T-helper 1 cell treated with Interleukin-12 subunit alpha and Interleukin-12 subunit beta and Interleukin-4 antibody, amounts not matched to agents 30 ng/mL and 1 ng/mL, for 36 hours (primary cell): ENCODE measurements at regions not wholly inside any gene's neighbourhood (a gene's known extent, or its start where the extent isn't known, plus 50 kb on each side); places are given as distances from the start of the nearest gene placed in this dataset.

Source experiments
- intact Hi-C: fragments of 100-400 bp; cut with micrococcal nuclease; formaldehyde crosslinking; loops from one replicate; pipeline ENCODE4 v1.15.1; 2024

DNA sequence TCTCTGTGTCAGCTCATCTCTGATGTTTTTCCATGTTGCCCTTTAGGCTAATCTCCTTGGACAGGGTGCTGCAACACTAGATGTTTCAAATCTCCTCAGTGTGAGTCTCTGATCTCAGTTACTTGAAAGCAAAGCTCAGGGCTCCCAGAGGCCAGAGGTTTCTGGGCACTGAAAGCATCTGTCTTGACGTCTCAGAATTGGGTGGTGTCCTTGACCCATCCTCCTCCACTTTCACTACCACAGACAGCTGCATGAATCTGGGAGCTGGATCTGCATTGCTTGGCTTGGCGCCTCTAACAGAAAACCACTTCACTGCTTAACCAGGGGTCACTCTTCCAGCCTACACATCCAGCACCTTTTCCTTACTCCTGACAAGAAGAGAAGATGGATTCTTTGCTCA, 399.4 kb downstream of the NXPE2 start:
- intact Hi-C loops = no loop called here

DNA sequence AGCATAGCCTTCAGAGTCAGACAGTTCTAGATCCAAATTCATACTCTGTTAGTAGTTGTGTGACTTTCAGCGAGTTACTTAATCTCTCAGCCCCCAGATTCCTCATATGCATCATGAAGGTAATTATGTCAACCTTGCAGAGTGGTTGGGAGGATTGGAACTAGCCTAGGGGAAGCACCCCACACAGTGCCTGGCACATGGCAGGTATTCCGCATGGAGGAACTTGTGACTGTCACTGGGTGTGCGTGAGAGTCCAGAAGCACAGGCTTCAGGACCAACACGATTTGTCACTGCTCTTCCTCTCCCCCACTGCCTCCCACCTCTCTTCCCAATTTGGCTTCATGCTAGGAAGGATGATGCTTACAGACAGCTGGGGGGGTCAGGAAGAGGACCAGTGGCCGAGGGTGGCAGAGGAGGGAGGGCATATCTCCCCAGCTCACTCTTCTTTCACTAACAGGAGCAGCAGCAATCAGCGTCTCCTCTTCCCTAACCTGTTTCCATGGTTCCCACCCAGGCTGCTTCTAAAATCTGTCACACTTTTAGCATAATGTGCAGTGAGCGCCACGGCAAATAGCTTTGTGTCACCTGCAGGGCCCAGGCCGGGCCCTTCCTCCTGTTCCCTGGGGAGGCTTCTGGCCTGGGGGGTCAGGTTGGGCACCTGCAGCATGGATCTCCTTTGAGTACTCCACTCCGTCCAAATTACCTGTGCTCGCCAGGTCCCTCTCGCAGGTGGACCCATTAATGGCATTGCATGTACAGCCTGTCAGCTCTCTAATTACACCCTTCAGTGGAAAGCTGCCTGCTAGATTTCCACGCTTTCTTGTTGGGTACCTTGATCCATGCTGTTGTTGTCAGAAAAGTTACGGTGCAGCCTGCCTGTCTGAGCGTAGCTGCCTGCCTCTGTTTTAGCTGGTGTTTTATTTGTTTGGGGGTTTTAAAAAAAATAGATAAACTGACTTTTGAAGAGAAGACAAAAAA, 400.4 kb downstream of the NXPE2 start:
- intact Hi-C loops = no loop called here

DNA sequence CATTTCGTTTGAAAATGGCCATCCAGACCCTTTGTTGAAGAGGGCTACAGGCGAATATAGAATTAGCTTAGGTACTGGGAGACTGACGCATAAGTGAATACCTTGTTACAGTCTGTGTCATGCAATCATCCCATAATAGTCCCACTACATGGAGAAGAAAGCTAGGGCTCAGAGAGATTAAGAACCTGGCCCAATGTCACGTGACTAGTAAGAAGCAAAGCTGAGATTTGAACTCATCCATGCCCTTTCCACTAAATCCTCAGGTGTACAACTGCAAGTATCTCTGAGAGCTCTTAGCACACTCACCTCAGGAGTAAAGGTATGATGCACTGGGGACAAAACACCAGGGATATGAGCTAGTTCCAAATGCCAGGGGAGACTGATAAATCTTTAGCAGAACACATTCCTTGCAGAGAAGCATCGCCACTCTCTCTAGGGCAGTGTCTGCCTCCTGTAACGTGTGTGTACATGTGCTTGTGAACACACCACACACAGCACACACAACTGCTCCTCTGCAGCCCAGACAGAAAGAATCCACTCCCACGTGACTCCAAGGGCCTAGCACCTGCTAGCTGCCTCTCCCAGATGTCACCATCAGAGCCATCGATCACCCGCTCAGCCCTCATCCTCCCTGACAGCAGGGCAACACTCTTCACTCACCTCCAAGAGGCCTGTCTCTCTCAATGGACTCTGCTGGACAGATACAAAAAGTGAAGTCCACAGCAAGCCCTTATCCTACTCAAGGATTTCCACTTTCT, 402.8 kb downstream of the NXPE2 start:
- intact Hi-C loops = no loop called here

DNA sequence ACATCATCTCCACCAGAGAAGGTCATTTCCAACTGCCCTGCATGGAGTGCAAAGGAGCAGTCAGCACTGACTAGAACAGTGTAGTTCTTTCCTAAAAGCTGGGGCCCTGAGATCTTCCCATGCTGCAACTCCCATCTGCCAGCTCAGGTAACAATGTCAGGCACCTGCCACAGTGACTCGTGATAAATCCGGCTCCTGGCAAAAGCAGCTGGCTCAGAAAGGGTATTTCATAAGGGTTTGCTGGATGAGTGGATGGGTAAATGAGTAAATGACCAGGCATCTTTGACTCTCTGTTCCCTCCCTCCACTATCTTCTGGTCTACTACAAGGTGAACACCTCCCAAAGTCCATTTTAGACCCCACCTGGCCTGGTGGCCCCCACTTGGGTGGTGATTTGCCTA, 403.6 kb downstream of the NXPE2 start:
- intact Hi-C loops = no loop called here

DNA sequence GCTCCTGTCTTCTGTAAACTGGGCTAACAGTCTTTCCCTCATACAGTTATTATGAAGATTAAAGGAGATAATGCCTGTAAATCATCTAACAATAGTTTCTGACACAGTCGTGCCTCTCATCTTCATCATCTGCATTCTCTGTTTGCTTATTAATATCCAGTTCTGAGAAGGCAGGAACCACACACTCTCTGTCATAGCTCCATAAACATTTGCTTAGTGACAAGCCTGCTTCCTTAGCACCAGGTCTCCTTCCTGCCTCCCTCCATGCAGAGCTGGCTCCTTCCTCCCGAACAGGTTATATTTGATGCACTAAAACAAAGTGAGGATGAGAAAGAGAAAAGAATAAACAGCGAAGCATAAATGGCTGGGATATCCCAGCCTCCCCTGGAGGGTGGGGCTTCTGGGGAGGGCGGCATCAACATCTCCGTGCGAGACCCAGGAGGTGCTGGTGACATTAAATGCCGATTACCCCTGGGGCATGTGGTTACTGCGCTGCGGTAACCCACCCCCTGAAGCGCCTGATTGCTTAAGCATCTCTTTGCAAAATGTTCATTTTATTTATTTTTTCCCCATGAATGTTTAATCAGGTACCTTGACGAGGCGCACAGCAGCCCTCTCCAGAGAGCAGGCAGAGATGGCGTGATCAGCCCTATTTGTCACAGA, 404.9 kb downstream of the NXPE2 start:
- intact Hi-C loops = no loop called here

DNA sequence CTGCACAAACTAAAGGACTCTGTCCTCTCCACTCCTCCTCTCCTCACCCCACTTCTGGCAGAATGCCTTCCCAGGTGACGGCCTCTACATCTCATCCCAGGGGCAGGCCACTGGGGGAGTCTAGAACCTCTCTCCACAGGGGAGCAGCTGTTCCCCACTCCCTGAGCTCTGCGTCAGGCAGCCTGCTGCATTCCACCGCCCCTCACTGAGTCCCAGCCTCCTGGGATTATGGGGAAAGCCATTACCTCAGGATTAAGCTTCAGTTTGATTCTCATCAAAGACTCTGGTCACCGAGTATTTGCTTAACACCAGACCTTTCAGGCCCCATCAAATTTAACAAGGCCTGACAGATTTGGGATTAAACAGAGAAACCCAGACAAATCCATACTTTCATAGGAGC, 405.9 kb downstream of the NXPE2 start:
- intact Hi-C loops = no loop called here

DNA sequence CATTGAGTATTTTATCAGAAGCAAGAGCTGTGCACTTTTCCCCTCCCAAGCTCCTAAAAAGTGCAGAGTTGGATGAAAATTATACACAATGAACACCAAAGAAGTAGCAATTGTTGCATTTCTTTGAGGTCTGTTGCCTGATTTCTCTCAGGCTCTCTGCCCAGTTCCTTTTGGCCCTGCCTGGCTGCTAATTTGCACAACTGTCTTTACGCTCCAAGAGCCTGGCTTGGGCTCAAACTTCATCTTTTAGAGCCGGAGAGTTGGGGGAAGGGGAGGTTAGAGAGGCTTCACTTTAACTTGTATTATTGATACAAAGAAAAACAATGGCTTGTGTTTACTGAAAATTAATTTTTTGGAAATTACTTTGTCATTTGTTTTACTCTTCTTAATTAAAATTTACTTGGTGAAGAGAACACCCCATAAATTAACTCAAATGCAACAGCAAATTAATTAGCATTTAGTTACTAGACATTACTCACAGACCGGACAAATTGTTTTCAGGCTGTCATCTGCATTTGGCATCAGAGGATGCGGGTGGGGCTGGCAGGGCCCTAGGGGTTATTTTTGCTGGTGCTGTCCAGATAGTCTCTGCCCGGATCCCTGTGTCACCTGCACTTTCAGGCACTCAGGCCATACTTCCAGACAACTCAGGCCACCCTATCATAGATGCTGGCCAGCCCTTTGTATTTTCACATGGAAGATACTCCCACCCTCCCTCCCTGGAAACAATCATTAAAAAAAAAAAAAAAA, 407.3 kb downstream of the NXPE2 start:
- intact Hi-C loops = no loop called here

DNA sequence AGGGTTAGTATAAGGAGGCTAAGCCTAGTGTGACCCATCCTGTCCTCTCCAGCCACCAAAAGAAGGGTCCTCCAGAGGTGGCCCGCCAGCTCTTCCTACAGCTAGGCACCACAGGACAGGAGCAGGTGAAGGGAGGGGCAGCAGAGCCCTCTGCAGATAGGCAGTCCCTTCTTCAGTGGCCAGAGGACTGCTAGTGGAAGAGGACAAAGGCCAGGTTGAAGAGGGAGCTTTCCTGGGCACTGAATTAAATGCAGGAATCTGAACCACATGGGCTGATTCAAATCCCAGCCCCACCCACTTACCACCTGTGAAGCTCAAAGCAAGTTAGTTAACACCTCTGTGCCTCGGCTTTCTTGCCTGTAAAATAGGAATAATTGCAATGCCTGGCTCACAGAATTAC, 409.5 kb downstream of the NXPE2 start:
- intact Hi-C loops = no loop called here

DNA sequence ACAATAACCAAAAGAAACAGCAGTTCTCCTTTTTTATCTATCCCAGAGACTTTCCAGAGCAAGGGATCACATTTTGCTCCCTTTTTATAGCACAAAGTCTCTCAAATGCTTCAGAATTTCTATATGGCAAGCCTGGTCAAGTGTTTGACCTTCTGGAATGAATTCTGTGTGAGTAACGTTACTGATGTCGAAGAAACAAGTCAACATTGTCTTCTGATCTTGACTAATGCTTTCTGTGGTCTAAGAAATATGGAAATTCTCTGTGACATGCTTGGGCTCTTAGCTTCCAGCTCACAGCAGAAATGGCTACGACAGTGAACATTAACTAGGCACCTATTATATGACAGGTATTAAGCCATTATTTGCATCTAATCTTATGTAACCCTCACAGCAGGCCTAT, 411.7 kb downstream of the CADM1 start:
- intact Hi-C loops = no loop called here

DNA sequence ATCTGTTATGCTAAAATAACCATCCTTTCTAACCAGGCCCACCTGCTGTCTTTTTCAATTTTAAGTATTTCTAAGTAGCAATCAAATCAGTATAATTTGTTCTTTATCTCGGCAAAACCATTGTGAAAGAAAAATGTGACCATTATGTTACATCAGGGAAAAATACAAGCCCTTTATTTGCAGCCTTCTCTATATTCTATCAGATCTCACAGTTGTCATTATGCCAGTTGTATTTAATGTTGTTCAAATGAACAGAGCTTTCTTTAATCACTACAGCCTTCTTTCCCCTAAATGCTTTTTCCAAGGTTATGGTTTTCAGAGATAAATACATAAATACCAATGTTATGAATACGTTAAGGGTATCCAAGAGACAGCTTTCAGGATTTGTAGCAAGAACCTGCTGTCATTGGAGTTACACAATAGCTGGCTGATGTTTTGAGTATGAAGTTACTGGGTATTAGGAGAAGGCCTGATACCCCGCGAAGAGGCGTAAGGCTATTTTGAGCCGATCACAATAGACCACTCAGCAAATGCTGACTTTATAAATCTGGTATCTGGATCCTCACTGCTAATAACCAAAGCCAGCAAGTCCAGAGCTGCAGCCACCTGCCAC, 406.3 kb downstream of the CADM1 start:
- intact Hi-C loops = no loop called here

DNA sequence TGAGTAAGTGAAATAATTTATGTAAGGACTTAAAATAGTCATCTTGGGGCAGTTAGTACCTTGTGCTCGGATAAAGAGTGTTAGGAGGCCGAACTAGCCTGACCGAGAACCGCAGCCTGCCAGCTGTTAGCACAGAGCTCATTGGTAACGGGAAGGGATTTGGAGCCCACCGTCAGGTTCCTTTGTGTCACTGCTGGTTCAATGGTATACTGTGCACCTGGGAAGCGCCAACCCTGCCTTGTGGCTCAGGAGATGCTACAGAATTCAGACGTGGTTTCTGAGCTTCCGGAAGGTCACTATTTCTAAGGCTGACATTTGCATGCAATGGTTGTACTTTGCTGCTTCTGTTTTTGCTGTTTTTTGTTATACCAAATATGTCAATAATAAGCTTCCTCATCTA, 403.5 kb downstream of the CADM1 start:
- intact Hi-C loops = no loop called here

DNA sequence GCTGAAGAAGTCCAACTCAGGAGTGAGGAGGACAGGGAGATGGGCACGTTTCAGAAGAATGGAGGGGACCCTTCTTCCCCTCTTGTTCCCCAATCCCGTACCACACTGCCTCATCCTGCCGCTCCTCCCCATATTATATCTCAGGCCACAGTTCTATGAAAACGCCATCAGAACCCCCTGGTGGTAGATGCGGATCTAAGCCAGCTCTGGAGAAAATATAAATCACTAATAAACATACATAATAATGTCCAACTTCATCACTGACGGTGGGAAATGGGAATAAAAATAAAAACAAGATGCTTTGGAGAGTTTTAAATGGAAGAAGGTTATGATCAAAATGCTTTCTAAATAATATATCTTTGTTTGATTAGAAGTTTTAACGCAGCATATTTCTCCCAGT, 400.3 kb downstream of the CADM1 start:
- intact Hi-C loops = no loop called here

DNA sequence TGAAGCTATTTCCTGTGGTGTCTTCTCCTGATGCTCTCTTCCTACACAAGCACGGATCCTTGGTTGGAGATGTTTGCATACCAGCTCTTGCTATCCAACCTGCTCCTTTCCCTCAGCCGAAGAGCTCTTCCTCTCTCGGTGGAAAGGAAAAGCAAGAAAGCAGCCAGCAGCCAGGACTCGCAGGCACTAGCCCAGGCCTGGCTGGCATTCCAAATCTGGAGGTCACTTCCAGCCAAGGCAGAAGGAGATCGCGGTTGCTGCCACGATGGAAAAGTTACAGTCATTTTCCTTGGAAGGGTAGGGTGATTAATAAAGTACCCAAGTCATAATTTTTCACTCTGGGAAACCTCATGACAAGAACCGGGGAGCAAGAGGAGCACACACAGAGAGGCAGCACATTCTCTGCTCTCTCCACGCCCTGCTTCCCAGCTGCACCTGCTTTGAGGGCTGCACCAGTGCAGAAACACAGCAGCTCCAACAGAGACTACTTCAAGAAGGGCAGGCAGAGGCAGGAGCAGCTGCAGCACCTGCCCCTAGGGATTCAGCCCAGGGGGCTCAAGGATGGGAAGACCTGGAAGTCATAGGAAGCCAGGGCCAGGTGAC, 399.3 kb downstream of the CADM1 start:
- intact Hi-C loops = no loop called here

DNA sequence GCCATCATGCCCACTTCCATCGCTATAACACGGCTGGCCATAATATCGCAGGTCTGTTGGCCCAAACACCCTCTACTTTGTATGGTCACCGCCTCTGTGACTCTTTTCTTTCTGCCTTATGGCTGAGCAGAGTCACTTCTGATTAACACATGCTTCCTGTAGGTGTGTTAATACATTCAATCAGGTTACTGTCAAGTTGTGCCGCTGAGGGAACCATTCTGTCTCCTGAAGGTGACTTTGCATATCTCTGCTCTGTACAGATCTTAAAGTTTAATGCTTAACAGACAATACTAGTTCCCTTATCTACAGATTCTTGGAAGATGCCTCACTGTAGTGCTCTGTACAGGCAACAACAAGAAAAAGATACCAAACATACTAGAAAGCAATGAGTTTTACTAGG, 393.1 kb downstream of the CADM1 start:
- intact Hi-C loops = no loop called here

DNA sequence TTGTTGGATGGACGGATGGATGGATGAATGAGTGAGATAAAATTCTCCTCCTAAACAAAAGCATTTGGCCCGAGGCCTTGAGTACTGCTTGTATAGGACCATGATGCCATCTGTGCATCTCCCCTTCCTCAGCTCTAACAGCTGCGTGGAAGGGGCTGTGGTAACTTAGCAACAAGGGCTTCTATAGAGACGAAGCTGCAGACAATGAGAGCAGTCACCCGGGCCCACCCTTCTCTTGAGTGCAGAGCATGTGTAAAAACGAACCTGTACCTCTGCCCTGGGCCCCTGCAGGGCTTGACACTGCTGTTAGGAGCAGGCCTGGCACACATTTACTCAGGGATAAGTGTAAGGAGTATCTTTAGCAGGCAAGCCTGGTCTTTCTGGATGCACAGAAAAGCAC, 391.5 kb downstream of the CADM1 start:
- intact Hi-C loops = no loop called here

DNA sequence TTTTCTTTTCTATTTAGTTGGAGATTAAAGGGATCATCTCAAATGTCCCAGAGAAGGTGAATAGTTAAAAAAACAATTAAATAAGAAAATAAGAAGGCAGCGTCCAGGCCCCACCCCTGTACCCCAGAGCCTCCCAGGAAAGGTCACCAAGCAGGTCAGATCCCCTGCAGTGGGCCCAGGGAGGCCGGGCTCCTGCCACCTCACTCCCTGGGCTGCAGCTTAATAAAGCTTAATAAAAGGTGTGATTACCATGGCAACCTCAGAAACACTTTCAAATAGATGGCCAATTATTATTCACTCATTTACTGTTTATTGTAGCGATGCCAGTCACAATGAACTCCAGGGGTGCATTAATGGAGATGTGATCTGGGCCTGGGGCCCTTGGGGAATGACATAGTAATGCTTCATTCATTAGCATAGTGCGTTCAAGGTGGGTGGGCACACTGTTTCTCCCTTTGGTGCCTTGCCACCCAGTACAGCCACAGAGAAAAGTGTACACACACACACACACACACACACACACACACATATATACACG, 386.2 kb downstream of the CADM1 start:
- intact Hi-C loops = no loop called here

DNA sequence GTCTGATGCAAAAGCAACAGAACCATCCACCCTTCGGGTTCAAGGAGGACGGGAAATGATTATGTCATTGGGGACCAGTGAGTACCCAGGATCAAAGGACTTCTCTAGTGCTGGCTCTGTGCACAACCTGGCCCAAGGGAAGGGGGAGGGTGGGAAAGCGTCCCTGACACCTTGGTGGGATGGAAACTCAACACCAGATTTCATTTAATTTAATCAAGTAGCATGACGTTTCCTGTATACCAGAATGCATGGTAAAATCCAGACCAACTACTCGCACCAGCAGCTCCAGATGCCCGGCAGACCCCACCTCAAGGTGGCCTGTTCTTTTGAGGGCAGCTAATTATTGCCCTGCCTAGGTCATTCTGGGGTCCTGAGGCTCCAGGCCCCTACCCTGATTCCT, 385.1 kb downstream of the CADM1 start:
- intact Hi-C loops = no loop called here
